SK-N-MC (cell line): ENCODE measurements at regions not wholly inside any gene's neighbourhood (a gene's known extent, or its start where the extent isn't known, plus 50 kb on each side); places are given as distances from the start of the nearest gene placed in this dataset.

Source experiments
- EZH2 ChIP-seq: fragments of 200-600 bp; sonication (generic); IDR thresholded peaks from one replicate; pipeline ENCODE4 v1.6.1; 2017; ENCODE audit warnings: antibody characterized with exemption
- POLR2AphosphoS5 ChIP-seq: IDR thresholded peaks from 2 replicates; pipeline ENCODE4 v1.6.1; 2012; ENCODE audit warnings: mild to moderate bottlenecking, low read depth, low read length, borderline replicate concordance

GRCh38 chr1:65724151-65724550 lies 68.5 kb upstream of the PDE4B start:
- TF ChIP-seq POLR2AphosphoS5: no peak
- no peak for TF ChIP-seq EZH2
